PC-9 (cell line): ENCODE measurements at regions not wholly inside any gene's neighbourhood (a gene's known extent, or its start where the extent isn't known, plus 50 kb on each side); places are given as distances from the start of the nearest gene placed in this dataset.

ENCODE experiments used
- BruUV-seq: library from RNA; stranded (reverse); fragments of 400-500 nt; replicated peaks from 2 replicates; lab custom pipeline; 2021; lab: Mats Ljungman, UMichigan
- CTCF ChIA-PET: fragments of 300-600 bp; sonication (Branson Sonifier 250); formaldehyde crosslinking; loops from one replicate; lab custom pipeline; 2022; ENCODE audit warnings: antibody characterized with exemption; lab: Charles Lee
- POLR2A ChIA-PET: fragments of 300-600 bp; sonication (Branson Sonifier 250); formaldehyde crosslinking; loops from one replicate; lab custom pipeline; 2022; ENCODE audit warnings: antibody characterized with exemption; ENCODE audit not compliant: unreplicated experiment; lab: Charles Lee
- DNase-seq, 2 experiments: peaks; one replicate each; pipeline versions ENCODE4 v3.0.0 to v3.0.0-alpha.2; 2015 to 2022; ENCODE audit warnings: mixed read lengths in 1 of 2
- H2AFZ ChIP-seq: fragments of 200-600 bp; sonication (generic); 2 replicates; pipeline ENCODE4 v1.8.1; 2017; ENCODE audit warnings: antibody characterized with exemption
- H3F3A ChIP-seq: fragments of 200-600 bp; sonication (generic); 2 replicates; pipeline ENCODE4 v1.8.1; 2017; ENCODE audit warnings: antibody characterized with exemption, mild to moderate bottlenecking, low read depth; ENCODE audit not compliant: insufficient read depth
- H3K27ac ChIP-seq: fragments of 200-600 bp; sonication (generic); 2 replicates; pipeline ENCODE4 v1.6.1; 2016; ENCODE audit warnings: mixed run types
- H3K27me3 ChIP-seq: fragments of 200-600 bp; sonication (generic); 2 replicates; pipeline ENCODE4 v1.6.1; 2016; ENCODE audit warnings: low read depth, mixed run types; ENCODE audit not compliant: insufficient read depth
- H3K36me3 ChIP-seq: fragments of 200-600 bp; sonication (generic); 2 replicates; pipeline ENCODE4 v1.6.1; 2016; ENCODE audit warnings: low read depth, mixed run types
- H3K4me1 ChIP-seq: fragments of 200-600 bp; sonication (generic); replicated peaks from 2 replicates; pipeline ENCODE4 v1.6.1; 2016; ENCODE audit warnings: mixed run types; ENCODE audit not compliant: insufficient read depth
- H3K4me2 ChIP-seq: fragments of 200-600 bp; sonication (generic); 2 replicates; pipeline ENCODE4 v1.6.1; 2017; ENCODE audit warnings: mixed run types
- H3K4me3 ChIP-seq: fragments of 200-600 bp; sonication (generic); 2 replicates; pipeline ENCODE4 v1.6.1; 2016; ENCODE audit warnings: mixed run types
- H3K79me2 ChIP-seq: fragments of 200-600 bp; sonication (generic); 2 replicates; pipeline ENCODE4 v1.6.1; 2017; ENCODE audit warnings: low read depth, mixed run types
- H3K9me2 ChIP-seq: fragments of 200-600 bp; sonication (generic); 2 replicates; pipeline ENCODE4 v1.8.1; 2017; ENCODE audit warnings: mild to moderate bottlenecking; ENCODE audit not compliant: insufficient read depth
- H3K9me3 ChIP-seq: fragments of 200-600 bp; sonication (generic); 2 replicates; pipeline ENCODE4 v1.8.1; 2016; ENCODE audit warnings: low read depth; ENCODE audit not compliant: insufficient read depth
- H4K20me1 ChIP-seq: fragments of 200-600 bp; sonication (generic); 2 replicates; pipeline ENCODE4 v1.8.1; 2017; ENCODE audit not compliant: insufficient read depth
- EZH2 ChIP-seq: fragments of 200-600 bp; sonication (generic); IDR thresholded peaks from 2 replicates; pipeline ENCODE4 v1.8.0; 2017; ENCODE audit warnings: antibody characterized with exemption, low read depth
- intact Hi-C: fragments of 100-400 bp; cut with micrococcal nuclease; formaldehyde crosslinking; loops from one replicate; pipeline ENCODE4 v1.10.0; 2022; ENCODE audit not compliant: unreplicated experiment
- TF ChIP-seq, protein P1 (sequence below): fragments of 200-600 bp; sonication (generic); conservative IDR thresholded peaks from 2 replicates; pipeline ENCODE4 v1.6.1; 2017; ENCODE audit warnings: mixed run types, antibody characterized with exemption, mild to moderate bottlenecking, moderate library complexity

DNA sequence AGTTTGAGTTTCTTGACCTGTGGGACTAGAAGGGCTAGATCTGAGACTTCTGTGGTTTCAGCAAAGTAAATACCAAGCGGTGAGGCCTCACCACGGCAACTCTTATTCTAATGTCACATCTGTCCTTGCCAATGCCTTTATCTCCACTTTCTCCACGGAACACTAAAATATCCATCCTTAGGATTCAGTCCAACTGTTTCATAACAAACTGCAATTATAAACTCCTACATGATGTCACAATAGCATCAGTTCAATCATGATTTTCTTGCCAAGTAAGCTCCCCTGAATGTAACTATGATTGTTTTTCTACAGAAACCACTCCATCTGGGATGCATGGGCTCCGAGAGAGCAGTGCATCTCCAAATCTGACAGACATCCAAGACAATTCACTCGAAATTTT lies 79.6 kb downstream of the LRATD1 start:
- no peaks in the 10 kb centered on the region for H3K27me3 ChIP-seq
- H3F3A ChIP-seq, result no peaks in the 10 kb centered on the region
- H3K36me3 ChIP-seq, result no peaks in the 10 kb centered on the region
- POLR2A ChIA-PET, result interaction anchor here (0.6 kb wide), 1 partner anchor 1135 kb away, joined by 3 read pairs; no protein-coding TSS in a partner anchor
- no peaks in the 10 kb centered on the region for H3K79me2 ChIP-seq
- DNase-seq, result no peak
- no peaks in the 10 kb centered on the region for H3K9me3 ChIP-seq
- H3K9me2 ChIP-seq, result no peaks in the 10 kb centered on the region
- H3K4me1 ChIP-seq, result no peaks in the 10 kb centered on the region; the same call in 1 of the 2 replicates
- intact Hi-C loops, result no loop called here
- TF ChIP-seq EZH2, result no peak
- TF ChIP-seq, protein P1, sequence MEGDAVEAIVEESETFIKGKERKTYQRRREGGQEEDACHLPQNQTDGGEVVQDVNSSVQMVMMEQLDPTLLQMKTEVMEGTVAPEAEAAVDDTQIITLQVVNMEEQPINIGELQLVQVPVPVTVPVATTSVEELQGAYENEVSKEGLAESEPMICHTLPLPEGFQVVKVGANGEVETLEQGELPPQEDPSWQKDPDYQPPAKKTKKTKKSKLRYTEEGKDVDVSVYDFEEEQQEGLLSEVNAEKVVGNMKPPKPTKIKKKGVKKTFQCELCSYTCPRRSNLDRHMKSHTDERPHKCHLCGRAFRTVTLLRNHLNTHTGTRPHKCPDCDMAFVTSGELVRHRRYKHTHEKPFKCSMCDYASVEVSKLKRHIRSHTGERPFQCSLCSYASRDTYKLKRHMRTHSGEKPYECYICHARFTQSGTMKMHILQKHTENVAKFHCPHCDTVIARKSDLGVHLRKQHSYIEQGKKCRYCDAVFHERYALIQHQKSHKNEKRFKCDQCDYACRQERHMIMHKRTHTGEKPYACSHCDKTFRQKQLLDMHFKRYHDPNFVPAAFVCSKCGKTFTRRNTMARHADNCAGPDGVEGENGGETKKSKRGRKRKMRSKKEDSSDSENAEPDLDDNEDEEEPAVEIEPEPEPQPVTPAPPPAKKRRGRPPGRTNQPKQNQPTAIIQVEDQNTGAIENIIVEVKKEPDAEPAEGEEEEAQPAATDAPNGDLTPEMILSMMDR, result no peak
- CTCF ChIA-PET, result no interaction called here
- no peak overlapping the region for H3K4me2 ChIP-seq
- no peaks in the 10 kb centered on the region for H4K20me1 ChIP-seq
- H2AFZ ChIP-seq, result 0 out of 2 replicates have a peak overlapping the region, but pooled peaks have one; percentile 41
- H3K4me3 ChIP-seq, result no peak overlapping the region
- no peak overlapping the region for H3K27ac ChIP-seq
- BruUV-seq, result no TSS peak

DNA sequence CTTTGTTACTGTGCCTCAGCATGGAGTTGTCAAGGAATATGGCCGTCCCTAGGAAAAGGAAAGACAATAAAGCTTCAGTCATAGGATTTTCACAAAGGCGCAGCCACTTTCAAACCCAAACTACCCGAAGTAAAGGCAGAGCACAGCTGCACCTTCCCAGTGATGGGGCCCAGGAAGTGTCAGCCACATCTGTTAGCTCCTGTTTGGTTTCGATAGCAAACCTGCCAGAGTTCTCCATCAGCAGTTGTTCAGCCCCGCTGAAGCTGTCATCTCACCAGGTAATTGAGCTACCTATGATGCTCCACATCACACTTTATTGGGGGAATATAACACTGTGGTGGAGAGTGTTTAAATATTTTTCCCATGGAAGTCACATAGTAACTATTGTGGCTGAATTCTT lies 80.7 kb downstream of the LRATD1 start:
- no peak for DNase-seq
- Histone ChIP-seq H3K4me2 (no peak overlapping the region), H3K4me1 (no peaks in the 10 kb centered on the region; the same call in 1 of the 2 replicates), H3K79me2 (no peaks in the 10 kb centered on the region), H4K20me1 (no peaks in the 10 kb centered on the region), H3K36me3 (no peaks in the 10 kb centered on the region), H3F3A (no peaks in the 10 kb centered on the region), H3K4me3 (no peak overlapping the region), H3K27ac (no peak overlapping the region), H3K27me3 (no peaks in the 10 kb centered on the region), H2AFZ (no peak overlapping the region), H3K9me2 (no peaks in the 10 kb centered on the region), H3K9me3 (no peaks in the 10 kb centered on the region)
- ChIA-PET POLR2A (no interaction called here), CTCF (no interaction called here)
- TF ChIP-seq, protein P1, result no peak
- TF ChIP-seq EZH2, result no peak
- intact Hi-C loops, result no loop called here
- BruUV-seq, result no TSS peak

DNA sequence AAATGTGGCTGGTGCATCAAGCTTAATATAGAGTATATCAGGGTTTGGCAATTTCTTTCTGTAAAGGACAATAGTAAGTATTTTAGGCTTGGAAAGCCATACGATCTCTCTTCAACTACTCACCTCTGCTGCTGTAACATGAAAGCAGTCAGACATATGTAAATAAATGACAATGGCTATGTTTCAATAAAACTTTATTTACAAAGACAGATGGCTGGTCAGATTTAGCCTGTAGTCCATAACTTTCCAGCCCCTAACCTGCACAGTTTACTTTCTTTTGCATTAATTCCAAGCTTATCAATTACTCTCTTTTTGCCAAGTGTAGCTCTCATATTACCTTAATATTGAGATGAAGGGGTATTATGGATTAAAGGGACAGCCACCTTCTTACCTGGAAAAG lies 83.1 kb downstream of the LRATD1 start:
- no peaks in the 10 kb centered on the region for H3K27me3 ChIP-seq
- no peak for TF ChIP-seq EZH2
- TF ChIP-seq, protein P1, result no peak
- BruUV-seq, result no TSS peak
- no peaks in the 10 kb centered on the region for H3K79me2 ChIP-seq
- H4K20me1 ChIP-seq, result no peaks in the 10 kb centered on the region
- CTCF ChIA-PET, result no interaction called here
- H2AFZ ChIP-seq, result no peak overlapping the region
- POLR2A ChIA-PET, result no interaction called here
- intact Hi-C loops, result no loop called here
- no peaks in the 10 kb centered on the region for H3K9me3 ChIP-seq
- no peaks in the 10 kb centered on the region for H3F3A ChIP-seq
- no peak overlapping the region for H3K4me2 ChIP-seq
- no peak for DNase-seq
- H3K9me2 ChIP-seq, result no peaks in the 10 kb centered on the region
- no peak overlapping the region for H3K27ac ChIP-seq
- no peaks in the 10 kb centered on the region for H3K36me3 ChIP-seq
- H3K4me1 ChIP-seq, result peaks cover 3% of the 10 kb centered on the region; the same call in 1 of the 2 replicates
- H3K4me3 ChIP-seq, result no peak overlapping the region
